ENCODE measurements at regions not wholly inside any gene's neighbourhood (a gene's known extent, or its start where the extent isn't known, plus 50 kb on each side); places are given as distances from the start of the nearest gene placed in this dataset.

GRCh38 chr2:212646698-212647366, 108.2 kb upstream of the ERBB4 start:
- H3K79me2 ChIP-seq (ENCODE audit: control insufficient read depth, insufficient read depth, low read length), result no peaks in the 10 kb centered on the region
- dilution Hi-C loops (cut with MboI; ENCODE audit: extremely low pct_ligation_motif_present, low sequenced_read_pairs) (no loop called here), intact Hi-C loops (cut with micrococcal nuclease) (no loop called here)
- H3K4me1 ChIP-seq (ENCODE audit: control insufficient read depth, extremely low read depth, insufficient read depth, low read length), result no peaks in the 10 kb centered on the region
- H3K36me3 ChIP-seq (ENCODE audit: control insufficient read depth in 2 of 2, extremely low read depth in 1 of 2, insufficient read depth in 2 of 2, low read length in 2 of 2), result no peaks in the 10 kb centered on the region
- no TSS peak for BruUV-seq (replicated peaks)
- TF ChIP-seq EZH2 (IDR thresholded peaks at IDR 0.05; ENCODE audit: borderline replicate concordance, low read depth, low read length, severe bottlenecking), result no peak
- no peak for TF ChIP-seq FOS (IDR thresholded peaks at IDR 0.05; ENCODE audit: borderline replicate concordance, insufficient read depth, low read length)
- no peak for TF ChIP-seq MYC (IDR thresholded peaks at IDR 0.05; ENCODE audit: low read depth, low read length)
- no peak for TF ChIP-seq GATA2 (IDR thresholded peaks at IDR 0.05; ENCODE audit: insufficient read depth, insufficient read length, low read depth, low read length)
- no peak for TF ChIP-seq JUN (IDR thresholded peaks at IDR 0.05; ENCODE audit: borderline replicate concordance, insufficient read depth, insufficient read length, low read depth)
- TF ChIP-seq POLR2AphosphoS5 (IDR thresholded peaks at IDR 0.05; ENCODE audit: insufficient read depth, low read depth, low read length), result no peak
- no peak for TF ChIP-seq CTCF (IDR thresholded peaks at IDR 0.05; ENCODE audit: extremely low read depth in 1 of 2, insufficient read depth in 1 of 2, low read depth in 1 of 2, low read length in 2 of 2)
- H3K4me3 ChIP-seq (replicated peaks in 1 of 3; ENCODE audit: insufficient read depth in 1 of 3, low read depth in 1 of 3, low read length in 3 of 3), result no peak overlapping the region
- DNase-seq (ENCODE audit: low read depth, low spot score) (no peak), FAIRE-seq (no peak)
- H3K27me3 ChIP-seq (ENCODE audit: control insufficient read depth in 2 of 2, insufficient read depth in 2 of 2, low read length in 2 of 2), result no peaks in the 10 kb centered on the region
- H3K27ac ChIP-seq (ENCODE audit: insufficient read depth, low read depth, low read length), result no peak overlapping the region
- H3K9me3 ChIP-seq (replicated peaks; ENCODE audit: control insufficient read depth, insufficient read depth, low read length), result no peaks in the 10 kb centered on the region
- no peak overlapping the region for H3K4me2 ChIP-seq (ENCODE audit: insufficient read depth, low read length)
- no peaks in the 10 kb centered on the region for H3K9me1 ChIP-seq (replicated peaks; ENCODE audit: control insufficient read depth, extremely low read depth, insufficient read depth, low read length)
- no peaks in the 10 kb centered on the region for H4K20me1 ChIP-seq (replicated peaks; ENCODE audit: control insufficient read depth, extremely low read depth, insufficient read depth, low read length)
- CTCF ChIA-PET, result no interaction called here
- H2AFZ ChIP-seq (ENCODE audit: low read depth, low read length), result no peak overlapping the region
- H3K9ac ChIP-seq (replicated peaks; ENCODE audit: extremely low read depth, insufficient read depth, low read length), result no peak overlapping the region
- POLR2A ChIA-PET, result no interaction called here
